ENCODE measurements at regions not wholly inside any gene's neighbourhood (a gene's known extent, or its start where the extent isn't known, plus 50 kb on each side); places are given as distances from the start of the nearest gene placed in this dataset.

GRCh38 chr4:59945277-59945676, 1254.8 kb upstream of the ADGRL3 start:
- no peak overlapping the region for H3K27ac ChIP-seq
- TF ChIP-seq CTCF (conservative IDR thresholded peaks at IDR 0.05) = no peak

- no peak overlapping the region for H3K27ac ChIP-seq
- TF ChIP-seq CTCF (conservative IDR thresholded peaks at IDR 0.05) = no peak
These were observed 1254.4 kb upstream of the ADGRL3 start for GRCh38 chr4:59945716-59946115.

- TF ChIP-seq CTCF (conservative IDR thresholded peaks at IDR 0.05) = no peak
- no peak overlapping the region for H3K27ac ChIP-seq
These were observed 1243.8 kb upstream of the ADGRL3 start for GRCh38 chr4:59956366-59956765.

GRCh38 chr4:59960143-59960542, 1240.0 kb upstream of the ADGRL3 start:
- no peak for TF ChIP-seq CTCF (conservative IDR thresholded peaks at IDR 0.05)
- H3K27ac ChIP-seq = no peak overlapping the region

GRCh38 chr4:59966758-59967157, 1233.4 kb upstream of the ADGRL3 start:
- TF ChIP-seq CTCF (conservative IDR thresholded peaks at IDR 0.05) = no peak

GRCh38 chr4:59968796-59969195, 1231.3 kb upstream of the ADGRL3 start:
- H3K27ac ChIP-seq = no peak overlapping the region

More at GRCh38 chr4:59966758-59967157, 1233.4 kb upstream of the ADGRL3 start:
- no peak overlapping the region for H3K27ac ChIP-seq

GRCh38 chr4:59969909-59970308, 1230.2 kb upstream of the ADGRL3 start:
- H3K27ac ChIP-seq = no peak overlapping the region
- no peak for TF ChIP-seq CTCF (conservative IDR thresholded peaks at IDR 0.05)

More at GRCh38 chr4:59968796-59969195, 1231.3 kb upstream of the ADGRL3 start:
- TF ChIP-seq CTCF (conservative IDR thresholded peaks at IDR 0.05) = no peak

GRCh38 chr4:59971952-59972351, 1228.2 kb upstream of the ADGRL3 start:
- no peak overlapping the region for H3K27ac ChIP-seq
- TF ChIP-seq CTCF (conservative IDR thresholded peaks at IDR 0.05) = no peak
